ENCODE measurements at regions not wholly inside any gene's neighbourhood (a gene's known extent, or its start where the extent isn't known, plus 50 kb on each side); places are given as distances from the start of the nearest gene placed in this dataset.

- DNase-seq = no peak
These were observed 230.7 kb downstream of the HLX start for GRCh38 chr1:221109930-221110329.

- DNase-seq = no peak
These were observed 237.9 kb downstream of the HLX start for GRCh38 chr1:221117133-221117532.

GRCh38 chr1:221117548-221117951 is 238.3 kb downstream of the HLX start:
- DNase-seq = no peak

- DNase-seq = no peak
These were observed 239.1 kb downstream of the HLX start for GRCh38 chr1:221118176-221118937.

GRCh38 chr1:221118938-221119320 is 239.7 kb downstream of the HLX start:
- no peak for DNase-seq

- no peak for DNase-seq
These were observed 243.3 kb downstream of the HLX start for GRCh38 chr1:221122501-221122900.

- no peak for DNase-seq
These were observed 246.7 kb downstream of the HLX start for GRCh38 chr1:221125976-221126375.

GRCh38 chr1:221137666-221138065 is 258.4 kb downstream of the HLX start:
- no peak for DNase-seq

- no peak for DNase-seq
These were observed 259.3 kb downstream of the HLX start for GRCh38 chr1:221138516-221138915.

GRCh38 chr1:221139991-221140390 is 260.7 kb downstream of the HLX start:
- no peak for DNase-seq

GRCh38 chr1:221141096-221141495 is 261.9 kb downstream of the HLX start:
- DNase-seq = no peak

GRCh38 chr1:221141606-221142285 is 262.5 kb downstream of the HLX start:
- DNase-seq = no peak

GRCh38 chr1:221148660-221149059 is 269.4 kb downstream of the HLX start:
- DNase-seq = no peak

GRCh38 chr1:221149111-221149510 is 269.9 kb downstream of the HLX start:
- DNase-seq = no peak

- DNase-seq = no peak
These were observed 270.4 kb downstream of the HLX start for GRCh38 chr1:221149555-221150075.

GRCh38 chr1:221150996-221151395 is 271.8 kb downstream of the HLX start:
- no peak for DNase-seq

GRCh38 chr1:221154932-221155331 is 275.7 kb downstream of the HLX start:
- DNase-seq = no peak

GRCh38 chr1:221157026-221157761 is 278.0 kb downstream of the HLX start:
- DNase-seq = no peak

GRCh38 chr1:221159608-221160007 is 280.4 kb downstream of the HLX start:
- no peak for DNase-seq

- no peak for DNase-seq
These were observed 282.4 kb downstream of the HLX start for GRCh38 chr1:221161571-221162041.

GRCh38 chr1:221162352-221162751 is 283.1 kb downstream of the HLX start:
- DNase-seq = peak; percentile 9

GRCh38 chr1:221162939-221163338 is 283.7 kb downstream of the HLX start:
- no peak for DNase-seq

- DNase-seq = no peak
These were observed 284.8 kb downstream of the HLX start for GRCh38 chr1:221164029-221164428.
